ENCODE measurements at regions not wholly inside any gene's neighbourhood (a gene's known extent, or its start where the extent isn't known, plus 50 kb on each side); places are given as distances from the start of the nearest gene placed in this dataset.

GRCh38 chr2:236848501-236848900, 237.2 kb upstream of the COPS8 start:
- Histone ChIP-seq H2AFZ (ENCODE audit: low read length) (no peak overlapping the region), H3K4me1 (ENCODE audit: low read length) (no peaks in the 10 kb centered on the region), H3K79me2 (ENCODE audit: low read length) (no peaks in the 10 kb centered on the region), H4K20me1 (ENCODE audit: insufficient read depth, low read length) (no peaks in the 10 kb centered on the region), H3K27ac (ENCODE audit: low read length) (no peak overlapping the region), H3K9me2 (replicated peaks; ENCODE audit: insufficient read depth, low read length) (no peaks in the 10 kb centered on the region), H3K36me3 (replicated peaks; ENCODE audit: insufficient read depth, low read length) (no peaks in the 10 kb centered on the region), H3K9ac (ENCODE audit: low read length) (no peak overlapping the region), H3K4me2 (ENCODE audit: low read depth, low read length) (no peak overlapping the region), H3K4me3 (ENCODE audit: low read length) (no peak overlapping the region), H3K27me3 (replicated peaks; ENCODE audit: insufficient read depth, low read length) (no peaks in the 10 kb centered on the region), H3K9me3 (replicated peaks; ENCODE audit: insufficient read depth, low read length) (no peaks in the 10 kb centered on the region), H3F3A (ENCODE audit: insufficient read depth, low read length) (no peaks in the 10 kb centered on the region)
- DNase-seq: no peak
- TF ChIP-seq EZH2 (optimal IDR thresholded peaks at IDR 0.05; ENCODE audit: low read depth, low read length) (no peak), CTCF (IDR thresholded peaks at IDR 0.05; ENCODE audit: low read length) (no peak), EZH2phosphoT487 (IDR thresholded peaks at IDR 0.05; ENCODE audit: low read length) (no peak)

GRCh38 chr2:236849508-236849907, 236.2 kb upstream of the COPS8 start:
- H3K27me3 ChIP-seq (replicated peaks; ENCODE audit: insufficient read depth, low read length): no peaks in the 10 kb centered on the region
- H3K9ac ChIP-seq (ENCODE audit: low read length): no peak overlapping the region
- no peak overlapping the region for H2AFZ ChIP-seq (ENCODE audit: low read length)
- no peaks in the 10 kb centered on the region for H3K79me2 ChIP-seq (ENCODE audit: low read length)
- H3K4me3 ChIP-seq (ENCODE audit: low read length): no peak overlapping the region
- no peaks in the 10 kb centered on the region for H3K4me1 ChIP-seq (ENCODE audit: low read length)
- H3K36me3 ChIP-seq (replicated peaks; ENCODE audit: insufficient read depth, low read length): no peaks in the 10 kb centered on the region
- H3K27ac ChIP-seq (ENCODE audit: low read length): no peak overlapping the region
- no peak for TF ChIP-seq EZH2 (optimal IDR thresholded peaks at IDR 0.05; ENCODE audit: low read depth, low read length)
- TF ChIP-seq CTCF (IDR thresholded peaks at IDR 0.05; ENCODE audit: low read length): no peak
- TF ChIP-seq EZH2phosphoT487 (IDR thresholded peaks at IDR 0.05; ENCODE audit: low read length): no peak
- no peaks in the 10 kb centered on the region for H3K9me2 ChIP-seq (replicated peaks; ENCODE audit: insufficient read depth, low read length)
- DNase-seq: no peak
- no peaks in the 10 kb centered on the region for H3K9me3 ChIP-seq (replicated peaks; ENCODE audit: insufficient read depth, low read length)
- H3F3A ChIP-seq (ENCODE audit: insufficient read depth, low read length): no peaks in the 10 kb centered on the region
- no peaks in the 10 kb centered on the region for H4K20me1 ChIP-seq (ENCODE audit: insufficient read depth, low read length)
- no peak overlapping the region for H3K4me2 ChIP-seq (ENCODE audit: low read depth, low read length)

GRCh38 chr2:236849940-236850339, 235.7 kb upstream of the COPS8 start:
- Histone ChIP-seq H3K9ac (ENCODE audit: low read length) (no peak overlapping the region), H3K4me2 (ENCODE audit: low read depth, low read length) (no peak overlapping the region), H3K79me2 (ENCODE audit: low read length) (no peaks in the 10 kb centered on the region), H3K9me2 (replicated peaks; ENCODE audit: insufficient read depth, low read length) (no peaks in the 10 kb centered on the region), H4K20me1 (ENCODE audit: insufficient read depth, low read length) (no peaks in the 10 kb centered on the region), H3F3A (ENCODE audit: insufficient read depth, low read length) (no peaks in the 10 kb centered on the region), H3K9me3 (replicated peaks; ENCODE audit: insufficient read depth, low read length) (no peaks in the 10 kb centered on the region), H3K27ac (ENCODE audit: low read length) (no peak overlapping the region), H2AFZ (ENCODE audit: low read length) (no peak overlapping the region), H3K4me1 (ENCODE audit: low read length) (no peaks in the 10 kb centered on the region), H3K4me3 (ENCODE audit: low read length) (no peak overlapping the region), H3K36me3 (replicated peaks; ENCODE audit: insufficient read depth, low read length) (no peaks in the 10 kb centered on the region), H3K27me3 (replicated peaks; ENCODE audit: insufficient read depth, low read length) (no peaks in the 10 kb centered on the region)
- DNase-seq: no peak
- TF ChIP-seq EZH2 (optimal IDR thresholded peaks at IDR 0.05; ENCODE audit: low read depth, low read length) (no peak), CTCF (IDR thresholded peaks at IDR 0.05; ENCODE audit: low read length) (no peak), EZH2phosphoT487 (IDR thresholded peaks at IDR 0.05; ENCODE audit: low read length) (no peak)
